Small intestine (tissue), 7 donors: ENCODE measurements at regions not wholly inside any gene's neighbourhood (a gene's known extent, or its start where the extent isn't known, plus 50 kb on each side); places are given as distances from the start of the nearest gene placed in this dataset.
A peak's percentile ranks its signal among the peaks of the same experiment; 100 is the strongest.
"Not testable (repeated sequence)": the region's sequence is repeated elsewhere in the genome, so short reads cannot be mapped to it uniquely, and the experiment has no call there.

Experiments
- DNase-seq, 2 donors: peaks; one replicate each; pipeline versions ENCODE4 v3.0.0 to v3.0.0-alpha.2; 2013
- FAIRE-seq: peaks from 2 replicates; lab custom pipeline; 2012; peaks lifted over from hg19 to GRCh38; lab: Jason Lieb, UNC
- H3K27ac ChIP-seq, 3 donors: one replicate each; pipeline ENCODE4 v1.5.1; 2013; ENCODE audit warnings: low read length in 2 of 3, mild to moderate bottlenecking in 2 of 3, control low read depth in 1 of 3, inconsistent platforms in 1 of 3, low read depth in 1 of 3, moderate library complexity in 1 of 3
- H3K27me3 ChIP-seq, 3 donors: one replicate each; pipeline ENCODE4 v1.6.1; 2013; ENCODE audit warnings: low read length in 3 of 3, inconsistent platforms in 1 of 3; ENCODE audit not compliant: control insufficient read depth in 3 of 3, insufficient read depth in 3 of 3
- H3K36me3 ChIP-seq, 3 donors: one replicate each; pipeline ENCODE4 v1.6.1; 2013; ENCODE audit warnings: low read length in 3 of 3, inconsistent platforms in 1 of 3, low read depth in 1 of 3, mild to moderate bottlenecking in 1 of 3, moderate library complexity in 1 of 3; ENCODE audit not compliant: control insufficient read depth in 3 of 3, insufficient read depth in 2 of 3
- H3K4me1 ChIP-seq, 3 donors: one replicate each; pipeline ENCODE4 v1.6.1; 2013; ENCODE audit warnings: low read length in 2 of 3, inconsistent platforms in 1 of 3, low read depth in 1 of 3, mild to moderate bottlenecking in 1 of 3, moderate library complexity in 1 of 3; ENCODE audit not compliant: control insufficient read depth in 3 of 3, insufficient read depth in 2 of 3
- H3K4me3 ChIP-seq, 3 donors: one replicate each; pipeline ENCODE4 v1.5.1; 2013; ENCODE audit warnings: low read length in 3 of 3, control low read depth in 1 of 3, inconsistent platforms in 1 of 3, low read depth in 1 of 3, mild to moderate bottlenecking in 1 of 3, moderate library complexity in 1 of 3
- H3K9me3 ChIP-seq, 2 donors: one replicate each; pipeline ENCODE4 v1.6.1; 2013; ENCODE audit warnings: low read depth in 1 of 2, low read length in 1 of 2; ENCODE audit not compliant: control insufficient read depth in 2 of 2, insufficient read depth in 1 of 2
- WGBS, 3 donors: extraction: QIAGEN DNeasy Blood & Tissue Kit; methylation state at CpG; one replicate each; pipeline ENCODE4 v1.1.7; 2013; 5-methylcytosine and 5-hydroxymethylcytosine counted together
- donor health status: healthy with polysubstance abuse.
- donor health status: control.
- donor health status: control.
- donor health status: Bipolar disorder and iron deficiency.
- donor health status: healthy.

GRCh38 chr1:21385022-21385421 is 54.9 kb upstream of the NBPF3 start:
- H3K27me3 ChIP-seq: no peaks in the 10 kb centered on the region
- H3K27ac ChIP-seq: peak overlapping the region in 1 of 3 donors; percentile 32
- no peak overlapping the region for H3K4me3 ChIP-seq
- WGBS, 3 donors: 63 to 89% (median 68%) methylated on average over 10 of the region's 10 CpGs
- no peak for FAIRE-seq
- DNase-seq: no peak
- peaks cover 0 to 16% (median 0%) of the 10 kb centered on the region in 3 donors for H3K4me1 ChIP-seq
- H3K9me3 ChIP-seq: peaks cover 0 to 3% of the 10 kb centered on the region in 2 donors
- no peaks in the 10 kb centered on the region for H3K36me3 ChIP-seq

GRCh38 chr1:21384620-21385019 is 55.3 kb upstream of the NBPF3 start:
- 34 to 58% (median 57%) methylated on average over 6 of the region's 6 CpGs for WGBS, 3 donors
- H3K36me3 ChIP-seq: no peaks in the 10 kb centered on the region
- FAIRE-seq: no peak
- H3K4me1 ChIP-seq: peaks cover 0 to 16% (median 0%) of the 10 kb centered on the region in 3 donors
- peak overlapping the region in 1 of 3 donors; percentile 38 for H3K27ac ChIP-seq
- no peaks in the 10 kb centered on the region for H3K27me3 ChIP-seq
- peak; percentile 46 to 70 for DNase-seq
- peaks cover 0 to 5% of the 10 kb centered on the region in 2 donors for H3K9me3 ChIP-seq
- H3K4me3 ChIP-seq: no peak overlapping the region

- FAIRE-seq: no peak
- H3K9me3 ChIP-seq: peaks cover 0 to 5% of the 10 kb centered on the region in 2 donors
- 57 to 70% (median 68%) methylated on average over 5 of the region's 5 CpGs for WGBS, 3 donors
Measured at GRCh38 chr1:21383785-21384401, 56.0 kb upstream of the NBPF3 start.

GRCh38 chr1:21381354-21381753 is 58.6 kb upstream of the NBPF3 start:
- DNase-seq (no peak), FAIRE-seq (no peak)
- 72 to 75% (median 72%) methylated on average over 3 of the region's 3 CpGs for WGBS, 3 donors
- H3K4me1 ChIP-seq: peaks cover 0 to 17% (median 0%) of the 10 kb centered on the region in 3 donors
- H3K36me3 ChIP-seq: no peaks in the 10 kb centered on the region
- no peak overlapping the region for H3K27ac ChIP-seq
- H3K9me3 ChIP-seq: peaks cover 0 to 5% of the 10 kb centered on the region in 2 donors
- no peak overlapping the region for H3K4me3 ChIP-seq
- no peaks in the 10 kb centered on the region for H3K27me3 ChIP-seq

More at GRCh38 chr1:21383785-21384401, 56.0 kb upstream of the NBPF3 start:
- Histone ChIP-seq H3K27me3 (no peaks in the 10 kb centered on the region), H3K27ac (no peak overlapping the region), H3K36me3 (no peaks in the 10 kb centered on the region), H3K4me1 (peaks cover 0 to 16% (median 0%) of the 10 kb centered on the region in 3 donors), H3K4me3 (no peak overlapping the region)
- no peak for DNase-seq

- H3K4me1 ChIP-seq: peaks cover 0 to 20% (median 0%) of the 10 kb centered on the region in 3 donors
- not testable (repeated sequence) for H3K36me3 ChIP-seq, H3K4me3 ChIP-seq, DNase-seq, H3K27me3 ChIP-seq, H3K27ac ChIP-seq, FAIRE-seq, H3K9me3 ChIP-seq
- 82 to 88% (median 85%) methylated on average over 7 of the region's 7 CpGs for WGBS, 3 donors
Measured at GRCh38 chr1:21380147-21380546, 59.8 kb upstream of the NBPF3 start.

GRCh38 chr1:21379571-21379970 is 60.4 kb upstream of the NBPF3 start:
- Histone ChIP-seq H3K4me3 (no peak overlapping the region), H3K27me3 (no peaks in the 10 kb centered on the region), H3K4me1 (peaks cover 0 to 14% (median 0%) of the 10 kb centered on the region in 3 donors), H3K36me3 (no peaks in the 10 kb centered on the region), H3K9me3 (peaks cover 0 to 5% of the 10 kb centered on the region in 2 donors), H3K27ac (peak overlapping the region in 1 of 3 donors; percentile 31)
- FAIRE-seq: no peak
- DNase-seq: no peak

- no peaks in the 10 kb centered on the region for H3K27me3 ChIP-seq
- H3K4me3 ChIP-seq: no peak overlapping the region
- H3K4me1 ChIP-seq: peaks cover 0 to 9% (median 0%) of the 10 kb centered on the region in 3 donors
- no peaks in the 10 kb centered on the region for H3K36me3 ChIP-seq
- peak; percentile 82 to 90 for DNase-seq
- no peak for FAIRE-seq
- peak overlapping the region in 1 of 3 donors; percentile 31 for H3K27ac ChIP-seq
- 75 to 76% (median 75%) methylated on average over 9 of the region's 9 CpGs for WGBS, 3 donors
- H3K9me3 ChIP-seq: peaks cover 0 to 5% of the 10 kb centered on the region in 2 donors
Measured at GRCh38 chr1:21378705-21379494, 61.0 kb upstream of the NBPF3 start.

GRCh38 chr1:21372383-21372782 is 67.6 kb upstream of the NBPF3 start:
- no peaks in the 10 kb centered on the region for H3K9me3 ChIP-seq
- no peaks in the 10 kb centered on the region for H3K36me3 ChIP-seq
- 87 to 93% (median 90%) methylated on average over 6 of the region's 6 CpGs for WGBS, 3 donors
- H3K27me3 ChIP-seq: no peaks in the 10 kb centered on the region
- no peak overlapping the region for H3K4me3 ChIP-seq
- DNase-seq: no peak
- FAIRE-seq: no peak
- no peak overlapping the region for H3K27ac ChIP-seq
- peaks cover 0 to 10% (median 0%) of the 10 kb centered on the region in 3 donors for H3K4me1 ChIP-seq
